ENCODE measurements at regions not wholly inside any gene's neighbourhood (a gene's known extent, or its start where the extent isn't known, plus 50 kb on each side); places are given as distances from the start of the nearest gene placed in this dataset.

- H3K9me1 ChIP-seq (replicated peaks; ENCODE audit: control insufficient read depth, extremely low read depth, insufficient read depth, low read length), result no peaks in the 10 kb centered on the region
- H3K9ac ChIP-seq (replicated peaks; ENCODE audit: extremely low read depth, insufficient read depth, low read length), result no peak overlapping the region
- intact Hi-C loops (cut with micrococcal nuclease) (no loop called here), dilution Hi-C loops (cut with MboI; ENCODE audit: extremely low pct_ligation_motif_present, low sequenced_read_pairs) (no loop called here)
- no peak for TF ChIP-seq EZH2 (IDR thresholded peaks at IDR 0.05; ENCODE audit: borderline replicate concordance, low read depth, low read length, severe bottlenecking)
- no peak for TF ChIP-seq JUN (IDR thresholded peaks at IDR 0.05; ENCODE audit: borderline replicate concordance, insufficient read depth, insufficient read length, low read depth)
- TF ChIP-seq GATA2 (IDR thresholded peaks at IDR 0.05; ENCODE audit: insufficient read depth, insufficient read length, low read depth, low read length), result no peak
- TF ChIP-seq MYC (IDR thresholded peaks at IDR 0.05; ENCODE audit: low read depth, low read length), result no peak
- TF ChIP-seq, protein P1, sequence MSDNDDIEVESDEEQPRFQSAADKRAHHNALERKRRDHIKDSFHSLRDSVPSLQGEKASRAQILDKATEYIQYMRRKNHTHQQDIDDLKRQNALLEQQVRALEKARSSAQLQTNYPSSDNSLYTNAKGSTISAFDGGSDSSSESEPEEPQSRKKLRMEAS (IDR thresholded peaks at IDR 0.05; ENCODE audit: insufficient read depth, insufficient read length), result no peak
- TF ChIP-seq POLR2AphosphoS5 (IDR thresholded peaks at IDR 0.05; ENCODE audit: insufficient read depth, low read depth, low read length), result no peak
- TF ChIP-seq POLR2A (IDR thresholded peaks at IDR 0.05; ENCODE audit: low read depth, low read length), result no peak
- TF ChIP-seq FOS (IDR thresholded peaks at IDR 0.05; ENCODE audit: borderline replicate concordance, insufficient read depth, low read length), result no peak
- no peak for TF ChIP-seq CTCF (IDR thresholded peaks at IDR 0.05; ENCODE audit: extremely low read depth in 1 of 2, insufficient read depth in 1 of 2, low read depth in 1 of 2, low read length in 2 of 2)
- BruUV-seq (replicated peaks), result no TSS peak
- FAIRE-seq (no peak), DNase-seq (ENCODE audit: low read depth, low spot score) (no peak)
- POLR2A ChIA-PET, result no interaction called here
- no peaks in the 10 kb centered on the region for H3K36me3 ChIP-seq (ENCODE audit: control insufficient read depth in 2 of 2, extremely low read depth in 1 of 2, insufficient read depth in 2 of 2, low read length in 2 of 2)
- H3K4me1 ChIP-seq (ENCODE audit: control insufficient read depth, extremely low read depth, insufficient read depth, low read length), result no peaks in the 10 kb centered on the region
- H3K4me2 ChIP-seq (ENCODE audit: insufficient read depth, low read length), result no peak overlapping the region
- no peak overlapping the region for H2AFZ ChIP-seq (ENCODE audit: low read depth, low read length)
- no peak overlapping the region for H3K4me3 ChIP-seq (replicated peaks in 1 of 3; ENCODE audit: insufficient read depth in 1 of 3, low read depth in 1 of 3, low read length in 3 of 3)
- no peaks in the 10 kb centered on the region for H3K9me3 ChIP-seq (replicated peaks; ENCODE audit: control insufficient read depth, insufficient read depth, low read length)
- H4K20me1 ChIP-seq (replicated peaks; ENCODE audit: control insufficient read depth, extremely low read depth, insufficient read depth, low read length), result no peaks in the 10 kb centered on the region
- no peak overlapping the region for H3K27ac ChIP-seq (ENCODE audit: insufficient read depth, low read depth, low read length)
- CTCF ChIA-PET, result no interaction called here
- no peaks in the 10 kb centered on the region for H3K79me2 ChIP-seq (ENCODE audit: control insufficient read depth, insufficient read depth, low read length)
- H3K27me3 ChIP-seq (ENCODE audit: control insufficient read depth in 2 of 2, insufficient read depth in 2 of 2, low read length in 2 of 2), result no peaks in the 10 kb centered on the region
These were observed 1487.7 kb upstream of the SEL1L start for GRCh38 chr14:83021323-83021722.
